ENCODE measurements at regions not wholly inside any gene's neighbourhood (a gene's known extent, or its start where the extent isn't known, plus 50 kb on each side); places are given as distances from the start of the nearest gene placed in this dataset.

DNA sequence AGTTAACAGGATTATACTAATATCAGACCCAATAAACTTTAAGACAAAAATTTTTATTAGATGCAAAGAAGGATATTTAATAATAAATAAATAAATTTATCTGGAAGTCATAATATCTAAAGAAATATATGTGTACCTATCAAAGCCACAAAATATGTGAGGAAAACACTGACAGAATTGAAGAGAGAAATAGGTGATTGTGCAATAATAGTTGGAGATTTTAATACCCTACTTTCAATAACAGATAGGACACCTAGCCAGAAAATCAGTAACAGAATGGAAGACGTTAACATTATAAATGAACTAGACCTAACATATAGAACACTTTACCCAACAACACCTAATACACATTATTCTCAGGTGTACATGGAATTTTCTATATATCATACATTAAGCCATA lies 541.4 kb upstream of the SMC2 start:
- no peak for TF ChIP-seq CTCF (conservative IDR thresholded peaks at IDR 0.05; ENCODE audit: low read depth in 2 of 2)
- no peak for TF ChIP-seq EZH2 (IDR thresholded peaks at IDR 0.05; ENCODE audit: low read depth, unreplicated experiment)
- no peak for TF ChIP-seq STAT1 (IDR thresholded peaks at IDR 0.05; ENCODE audit: unreplicated experiment)
- TF ChIP-seq REST (IDR thresholded peaks at IDR 0.05; ENCODE audit: unreplicated experiment), result no peak
- no peak for TF ChIP-seq POLR2AphosphoS5 (IDR thresholded peaks at IDR 0.05; ENCODE audit: low read depth)
- no peak for TF ChIP-seq EZH2phosphoT487 (IDR thresholded peaks at IDR 0.05; ENCODE audit: unreplicated experiment)
